Gastrocnemius medialis (tissue), 4 donors: ENCODE measurements at regions not wholly inside any gene's neighbourhood (a gene's known extent, or its start where the extent isn't known, plus 50 kb on each side); places are given as distances from the start of the nearest gene placed in this dataset.

ENCODE experiments used
- ATAC-seq, 2 donors: fragments of 150-250 bp; one replicate each; pipeline ENCODE4 v1.9.1; 2016
- DNase-seq, 2 donors: peaks; one replicate each; pipeline ENCODE4 v3.0.0-alpha.2; 2019
- H3K27ac ChIP-seq, 4 donors: fragments of 200-600 bp; sonication (generic); 1 replicate in 1 of 4; 2 replicates in 3 of 4; pipeline ENCODE4 v1.5.1; 2016 to 2018; ENCODE audit warnings: mild to moderate bottlenecking in 2 of 4, moderate library complexity in 1 of 4
- H3K27me3 ChIP-seq, 3 donors: fragments of 200-600 bp; sonication (generic) in 2 of 3; 1 replicate in 1 of 3; 2 replicates in 2 of 3; pipeline versions ENCODE4 v1.5.1 to v1.6.0; 2016 to 2019; ENCODE audit warnings: mild to moderate bottlenecking in 1 of 3, moderate library complexity in 1 of 3
- H3K36me3 ChIP-seq, 2 donors: fragments of 200-600 bp; sonication (generic) in 1 of 2; one replicate each; pipeline ENCODE4 v1.5.1; 2017 to 2018
- H3K4me1 ChIP-seq, 2 donors: fragments of 200-600 bp; sonication (generic) in 1 of 2; one replicate each; pipeline ENCODE4 v1.5.1; 2016 to 2017; ENCODE audit warnings: mild to moderate bottlenecking in 2 of 2
- H3K4me3 ChIP-seq, 4 donors: fragments of 200-600 bp; sonication (generic) in 3 of 4; 1 replicate in 1 of 4; 2 replicates in 3 of 4; pipeline ENCODE4 v1.5.1; 2016 to 2019; ENCODE audit warnings: mild to moderate bottlenecking in 2 of 4
- H3K9me3 ChIP-seq, 3 donors: fragments of 200-600 bp; sonication (generic) in 2 of 3; 1 replicate in 1 of 3; 2 replicates in 2 of 3; pipeline ENCODE4 v1.5.1; 2016 to 2019
- POLR2A ChIP-seq, 2 donors: fragments of 450-650 bp; IDR thresholded peaks; one replicate each; pipeline ENCODE4 v1.6.1; 2017; ENCODE audit warnings: antibody characterized with exemption in 2 of 2, mild to moderate bottlenecking in 2 of 2, moderate library complexity in 2 of 2
- in situ Hi-C, 4 donors: fragments of 200-750 bp; cut with MboI; loops; one replicate each; pipeline versions ENCODE4 v1.15.0 to v1.8.0; 2017; ENCODE audit warnings: low sequenced_read_pairs in 4 of 4
- intact Hi-C: fragments of 100-400 bp; cut with DNase I; formaldehyde crosslinking; loops from one replicate; pipeline ENCODE4 v1.15.1; 2023; ENCODE audit warnings: low total_unique reads
- TF ChIP-seq, protein P1 (sequence below), 5 experiments: fragments of 450-650 bp in 3 of 5; fragments of 200-600 bp in 2 of 5; sonication (generic) in 2 of 5; IDR thresholded peaks in 4 of 5; conservative IDR thresholded peaks in 1 of 5; 1 replicate in 4 of 5; 2 replicates in 1 of 5; pipeline ENCODE4 v1.5.1; 2016 to 2019; ENCODE audit warnings: antibody characterized with exemption in 5 of 5, mild to moderate bottlenecking in 3 of 5, moderate library complexity in 3 of 5

DNA sequence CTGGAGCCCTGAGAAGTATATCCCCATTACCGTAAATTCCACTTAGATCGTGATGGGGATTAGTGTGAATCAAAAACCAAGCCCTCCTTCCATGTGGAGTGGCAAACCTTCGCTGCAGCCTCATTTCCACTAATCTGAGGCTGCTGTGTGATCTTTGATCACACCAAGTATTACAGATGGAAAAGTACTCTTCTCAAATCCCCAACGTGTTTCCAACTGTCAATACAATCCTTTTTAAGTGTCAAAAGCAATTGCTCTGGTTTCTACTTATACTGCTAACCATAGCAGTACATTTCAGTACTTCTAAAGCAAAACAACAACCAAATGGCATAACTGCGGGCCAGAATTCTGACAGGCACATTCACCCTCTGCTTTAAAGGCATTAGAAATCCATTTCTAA, 307.7 kb upstream of the ADAMTS16 start:
- in situ Hi-C loops: no loop called here
- no peak for DNase-seq
- intact Hi-C loops: no loop called here
- Histone ChIP-seq H3K27me3 (no peaks in the 10 kb centered on the region), H3K27ac (no peak overlapping the region), H3K4me1 (no peaks in the 10 kb centered on the region), H3K36me3 (no peaks in the 10 kb centered on the region), H3K4me3 (no peak overlapping the region), H3K9me3 (no peaks in the 10 kb centered on the region)
- TF ChIP-seq, protein P1, sequence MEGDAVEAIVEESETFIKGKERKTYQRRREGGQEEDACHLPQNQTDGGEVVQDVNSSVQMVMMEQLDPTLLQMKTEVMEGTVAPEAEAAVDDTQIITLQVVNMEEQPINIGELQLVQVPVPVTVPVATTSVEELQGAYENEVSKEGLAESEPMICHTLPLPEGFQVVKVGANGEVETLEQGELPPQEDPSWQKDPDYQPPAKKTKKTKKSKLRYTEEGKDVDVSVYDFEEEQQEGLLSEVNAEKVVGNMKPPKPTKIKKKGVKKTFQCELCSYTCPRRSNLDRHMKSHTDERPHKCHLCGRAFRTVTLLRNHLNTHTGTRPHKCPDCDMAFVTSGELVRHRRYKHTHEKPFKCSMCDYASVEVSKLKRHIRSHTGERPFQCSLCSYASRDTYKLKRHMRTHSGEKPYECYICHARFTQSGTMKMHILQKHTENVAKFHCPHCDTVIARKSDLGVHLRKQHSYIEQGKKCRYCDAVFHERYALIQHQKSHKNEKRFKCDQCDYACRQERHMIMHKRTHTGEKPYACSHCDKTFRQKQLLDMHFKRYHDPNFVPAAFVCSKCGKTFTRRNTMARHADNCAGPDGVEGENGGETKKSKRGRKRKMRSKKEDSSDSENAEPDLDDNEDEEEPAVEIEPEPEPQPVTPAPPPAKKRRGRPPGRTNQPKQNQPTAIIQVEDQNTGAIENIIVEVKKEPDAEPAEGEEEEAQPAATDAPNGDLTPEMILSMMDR (IDR thresholded peaks at IDR 0.05 in 4 of 5, conservative IDR thresholded peaks at IDR 0.05 in 1 of 5): no peak
- TF ChIP-seq POLR2A (IDR thresholded peaks at IDR 0.05): no peak
- no peak for ATAC-seq

DNA sequence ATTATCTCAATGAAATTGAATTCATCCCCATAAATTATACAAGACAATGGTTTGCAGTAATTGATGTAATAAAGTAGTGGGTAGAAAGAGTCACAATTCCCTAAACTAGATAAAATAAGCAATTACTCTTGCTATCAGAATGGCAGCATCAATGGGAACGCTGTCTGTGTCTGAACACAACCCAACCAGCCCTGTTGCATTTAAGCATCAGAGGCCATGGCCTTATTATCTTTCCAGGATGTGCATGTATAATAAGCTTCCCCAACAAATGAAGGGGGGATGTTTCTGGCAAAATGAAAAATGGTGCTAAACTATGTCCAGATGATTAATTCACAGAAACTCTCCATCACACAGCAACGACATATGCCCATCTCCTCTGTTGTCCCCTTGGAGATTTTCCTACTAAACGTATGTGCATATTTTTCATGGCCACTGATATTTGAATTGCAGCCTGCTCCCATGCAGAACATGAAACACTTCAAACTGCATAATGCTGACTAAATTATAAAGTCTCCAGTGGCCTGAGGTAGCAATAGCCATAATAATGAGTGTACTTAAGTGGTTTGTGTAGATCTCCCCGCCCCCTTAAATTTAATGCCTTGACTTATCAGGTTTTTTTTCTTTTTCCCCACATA, 306.9 kb upstream of the ADAMTS16 start:
- TF ChIP-seq POLR2A (IDR thresholded peaks at IDR 0.05): no peak
- TF ChIP-seq, protein P1 (IDR thresholded peaks at IDR 0.05 in 4 of 5, conservative IDR thresholded peaks at IDR 0.05 in 1 of 5): no peak
- ATAC-seq (no peak), DNase-seq (no peak)
- H3K27me3 ChIP-seq: no peaks in the 10 kb centered on the region
- H3K4me1 ChIP-seq: no peaks in the 10 kb centered on the region
- no peak overlapping the region for H3K27ac ChIP-seq
- in situ Hi-C loops: no loop called here
- intact Hi-C loops: no loop called here
- H3K36me3 ChIP-seq: no peaks in the 10 kb centered on the region
- H3K9me3 ChIP-seq: no peaks in the 10 kb centered on the region
- no peak overlapping the region for H3K4me3 ChIP-seq

DNA sequence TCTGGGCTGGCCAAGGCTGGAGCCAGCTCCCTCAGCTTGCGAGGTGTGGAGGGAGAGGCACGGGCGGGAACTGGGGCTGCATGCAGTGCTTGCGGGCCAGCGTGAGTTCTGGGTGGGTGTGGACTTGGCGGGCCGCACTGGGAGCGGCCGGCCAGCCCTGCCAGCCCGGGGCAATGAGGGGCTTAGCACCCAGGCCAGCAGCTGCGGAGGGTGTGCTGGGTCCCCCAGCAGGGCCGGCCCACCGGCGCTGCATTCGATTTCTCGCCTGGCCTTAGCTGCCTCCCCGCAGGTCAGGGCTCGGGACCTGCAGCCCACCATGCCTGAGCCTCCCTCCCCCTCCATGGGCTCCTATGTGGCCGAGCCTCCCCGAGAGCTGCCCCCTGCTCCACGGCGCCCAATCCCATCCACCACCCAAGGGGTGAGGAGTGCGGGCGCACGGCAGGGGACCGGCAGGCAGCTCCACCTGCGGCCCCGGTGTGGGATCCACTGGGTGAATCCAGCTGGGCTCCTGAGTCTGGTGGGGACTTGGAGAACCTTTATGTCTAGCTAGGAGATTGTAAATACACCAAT, 302.6 kb upstream of the ADAMTS16 start:
- ATAC-seq: no peak
- intact Hi-C loops: no loop called here
- H3K27me3 ChIP-seq: no peaks in the 10 kb centered on the region
- in situ Hi-C loops: no loop called here
- no peaks in the 10 kb centered on the region for H3K9me3 ChIP-seq
- H3K36me3 ChIP-seq: no peaks in the 10 kb centered on the region
- no peak overlapping the region for H3K27ac ChIP-seq
- no peaks in the 10 kb centered on the region for H3K4me1 ChIP-seq
- H3K4me3 ChIP-seq: no peak overlapping the region
- TF ChIP-seq, protein P1 (IDR thresholded peaks at IDR 0.05 in 4 of 5, conservative IDR thresholded peaks at IDR 0.05 in 1 of 5): no peak
- TF ChIP-seq POLR2A (IDR thresholded peaks at IDR 0.05): no peak
- no peak for DNase-seq

DNA sequence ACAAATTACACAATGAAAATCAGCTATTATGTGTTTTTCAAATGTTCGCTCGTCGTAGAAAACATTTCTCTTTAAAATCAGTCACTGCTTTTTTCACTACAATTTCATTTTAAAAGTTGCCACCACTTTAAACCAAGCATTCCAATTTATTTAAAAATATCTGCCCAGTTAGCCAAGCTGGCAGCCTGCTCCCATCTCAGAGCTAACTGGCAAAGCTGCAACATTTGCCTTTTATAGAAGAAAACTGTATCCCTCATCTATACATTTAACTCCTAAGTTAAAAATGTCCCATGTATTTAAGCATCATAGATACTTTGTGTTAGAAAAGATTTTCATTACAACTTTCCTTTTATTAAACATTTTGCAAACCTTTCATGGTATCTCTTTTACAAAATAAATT, 294.9 kb upstream of the ADAMTS16 start:
- intact Hi-C loops: no loop called here
- no peak overlapping the region for H3K4me3 ChIP-seq
- ATAC-seq (no peak), DNase-seq (no peak)
- TF ChIP-seq, protein P1 (IDR thresholded peaks at IDR 0.05 in 4 of 5, conservative IDR thresholded peaks at IDR 0.05 in 1 of 5): no peak
- no peak for TF ChIP-seq POLR2A (IDR thresholded peaks at IDR 0.05)
- H3K27me3 ChIP-seq: no peaks in the 10 kb centered on the region
- no peaks in the 10 kb centered on the region for H3K4me1 ChIP-seq
- in situ Hi-C loops: no loop called here
- no peaks in the 10 kb centered on the region for H3K9me3 ChIP-seq
- H3K27ac ChIP-seq: no peak overlapping the region
- H3K36me3 ChIP-seq: no peaks in the 10 kb centered on the region

DNA sequence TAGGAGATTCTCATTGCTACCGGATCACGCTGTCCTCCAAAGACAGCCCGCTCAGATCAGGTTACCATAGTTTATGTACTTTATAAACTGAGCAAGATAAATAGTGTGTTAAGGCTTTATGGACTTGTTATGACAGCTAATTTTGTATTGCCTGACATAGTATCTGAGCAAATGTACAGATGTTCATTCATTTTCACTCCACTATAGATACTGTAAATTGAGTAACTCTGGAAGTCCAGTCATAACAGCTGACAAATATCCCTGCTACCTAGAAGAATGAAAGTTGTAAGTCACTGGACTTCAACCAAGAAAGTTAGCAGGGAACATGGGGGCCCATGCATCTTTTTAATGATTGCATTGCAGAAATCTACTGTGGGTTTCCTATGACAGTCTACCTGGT, 292.4 kb upstream of the ADAMTS16 start:
- intact Hi-C loops: no loop called here
- in situ Hi-C loops: no loop called here
- Histone ChIP-seq H3K27ac (no peak overlapping the region), H3K27me3 (no peaks in the 10 kb centered on the region), H3K36me3 (no peaks in the 10 kb centered on the region), H3K9me3 (no peaks in the 10 kb centered on the region), H3K4me3 (no peak overlapping the region), H3K4me1 (no peaks in the 10 kb centered on the region)
- DNase-seq (no peak), ATAC-seq (no peak)
- no peak for TF ChIP-seq POLR2A (IDR thresholded peaks at IDR 0.05)
- TF ChIP-seq, protein P1 (IDR thresholded peaks at IDR 0.05 in 4 of 5, conservative IDR thresholded peaks at IDR 0.05 in 1 of 5): no peak
